Neural cell (in vitro differentiated cells): ENCODE measurements at regions not wholly inside any gene's neighbourhood (a gene's known extent, or its start where the extent isn't known, plus 50 kb on each side); places are given as distances from the start of the nearest gene placed in this dataset.

Experiments used
- H2AFZ ChIP-seq: fragments of 200-600, 300-800 bp; sonication (generic), shearing (Covaris generic); 2 replicates; pipeline ENCODE4 v1.6.0; 2014; ENCODE audit warnings: low read depth, mild to moderate bottlenecking, antibody characterized with exemption, low read length, moderate library complexity
- H3F3A ChIP-seq: fragments of 200-600 bp; shearing (Covaris generic); 2 replicates; pipeline ENCODE4 v1.6.1; 2016; ENCODE audit warnings: mild to moderate bottlenecking, moderate library complexity, mixed read lengths, antibody characterized with exemption, low read length; ENCODE audit not compliant: insufficient read depth, poor library complexity, severe bottlenecking
- H3K27ac ChIP-seq: fragments of 200-600, 300-800 bp; sonication (generic), shearing (Covaris generic); 2 replicates; pipeline ENCODE4 v1.5.1; 2014; ENCODE audit warnings: mild to moderate bottlenecking, low read length, moderate library complexity
- H3K27me3 ChIP-seq: fragments of 300-800, 200-600 bp; sonication (generic), shearing (Covaris generic); 2 replicates; pipeline ENCODE4 v1.6.0; 2014; ENCODE audit warnings: mild to moderate bottlenecking, low read depth, low read length, moderate library complexity; ENCODE audit not compliant: insufficient read depth
- H3K36me3 ChIP-seq: fragments of 300-800, 200-600 bp; sonication (generic), shearing (Covaris generic); 2 replicates; pipeline ENCODE4 v1.5.1; 2014; ENCODE audit warnings: mild to moderate bottlenecking, antibody characterized with exemption, low read length, moderate library complexity; ENCODE audit not compliant: insufficient read depth
- H3K4me2 ChIP-seq: fragments of 300-800, 200-600 bp; sonication (generic), shearing (Covaris generic); 2 replicates; pipeline ENCODE4 v1.6.0; 2014; ENCODE audit warnings: mild to moderate bottlenecking, low read length
- H3K4me3 ChIP-seq: fragments of 300-800, 200-600 bp; sonication (generic), shearing (Covaris generic); 2 replicates; pipeline ENCODE4 v1.5.1; 2014; ENCODE audit warnings: mild to moderate bottlenecking, low read length, moderate library complexity
- H3K79me2 ChIP-seq: fragments of 200-600 bp; shearing (Covaris generic); replicated peaks from 2 replicates; pipeline ENCODE4 v1.6.0; 2014; ENCODE audit warnings: mild to moderate bottlenecking, low read length, moderate library complexity; ENCODE audit not compliant: insufficient read depth
- H3K9ac ChIP-seq: fragments of 300-800, 200-600 bp; sonication (generic), shearing (Covaris generic); 2 replicates; pipeline ENCODE4 v1.6.1; 2016; ENCODE audit warnings: mild to moderate bottlenecking, low read length, mixed read lengths
- H3K9me2 ChIP-seq: fragments of 200-600 bp; shearing (Covaris generic); 2 replicates; pipeline ENCODE4 v1.6.1; 2016; ENCODE audit warnings: mild to moderate bottlenecking, low read length, mixed read lengths; ENCODE audit not compliant: insufficient read depth
- H3K9me3 ChIP-seq: fragments of 200-600, 300-800 bp; sonication (generic), shearing (Covaris generic); 2 replicates; pipeline ENCODE4 v1.6.1; 2016; ENCODE audit warnings: mild to moderate bottlenecking, mixed run types, low read length, moderate library complexity, mixed read lengths
- H4K20me1 ChIP-seq: fragments of 200-600 bp; shearing (Covaris generic); 2 replicates; pipeline ENCODE4 v1.6.1; 2016; ENCODE audit warnings: mild to moderate bottlenecking, mixed run types; ENCODE audit not compliant: insufficient read depth
- EP300 ChIP-seq: fragments of 450-650 bp; conservative IDR thresholded peaks from 2 replicates; pipeline ENCODE4 v1.6.1; 2014; ENCODE audit warnings: antibody characterized with exemption, mild to moderate bottlenecking, moderate library complexity; ENCODE audit not compliant: poor library complexity, severe bottlenecking
- EZH2 ChIP-seq: fragments of 200-600, 300-800 bp; shearing (Covaris generic), sonication (generic); IDR thresholded peaks from 2 replicates; pipeline ENCODE4 v1.6.1; 2014; ENCODE audit warnings: antibody characterized with exemption, low read length, borderline replicate concordance, mild to moderate bottlenecking; ENCODE audit not compliant: insufficient read depth, poor library complexity, severe bottlenecking
- MXI1 ChIP-seq: fragments of 450-650 bp; conservative IDR thresholded peaks from 2 replicates; pipeline ENCODE4 v1.6.1; 2014; ENCODE audit warnings: antibody characterized with exemption, mild to moderate bottlenecking; ENCODE audit not compliant: poor library complexity, severe bottlenecking
- POLR2AphosphoS5 ChIP-seq: IDR thresholded peaks from 2 replicates; pipeline ENCODE4 v1.6.1; 2012
- RAD21 ChIP-seq: fragments of 450-650 bp; conservative IDR thresholded peaks from 2 replicates; pipeline ENCODE4 v1.6.1; 2014; ENCODE audit warnings: antibody characterized with exemption, mild to moderate bottlenecking, moderate library complexity
- SMC3 ChIP-seq: fragments of 450-650 bp; conservative IDR thresholded peaks from 2 replicates; pipeline ENCODE4 v1.6.1; 2014; ENCODE audit warnings: antibody characterized with exemption, mild to moderate bottlenecking, moderate library complexity; ENCODE audit not compliant: poor library complexity
- TAF1 ChIP-seq: IDR thresholded peaks from 2 replicates; pipeline ENCODE4 v1.6.1; 2012; ENCODE audit warnings: low read depth
- TF ChIP-seq, protein P1 (sequence below): fragments of 450-650 bp; IDR thresholded peaks from 2 replicates; pipeline ENCODE4 v1.5.1; 2014; ENCODE audit warnings: antibody characterized with exemption, mild to moderate bottlenecking, moderate library complexity; ENCODE audit not compliant: poor library complexity, severe bottlenecking
- TF ChIP-seq, protein P2 (sequence below): IDR thresholded peaks from 2 replicates; pipeline ENCODE4 v1.6.1; 2012; ENCODE audit warnings: borderline replicate concordance

DNA sequence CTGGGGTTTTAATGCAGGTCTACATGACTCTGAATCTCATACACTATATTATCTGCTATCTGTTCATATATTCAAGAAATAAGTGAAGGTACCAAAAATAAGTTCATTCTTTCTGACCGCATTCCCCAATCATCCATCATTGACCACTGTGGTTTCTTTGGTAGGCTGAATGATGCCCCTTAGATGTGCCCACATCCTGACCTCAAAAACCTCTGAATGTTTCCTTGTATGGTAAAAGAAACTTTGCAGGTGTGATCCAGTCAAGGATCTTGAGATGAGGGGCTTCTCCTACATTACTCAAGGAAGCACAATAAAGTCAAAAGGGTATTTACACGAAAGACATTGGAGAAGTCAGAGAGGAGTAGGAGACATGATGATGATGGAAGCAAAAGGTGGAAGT, 60.6 kb upstream of the LRRC8B start:
- TF ChIP-seq, protein P1, sequence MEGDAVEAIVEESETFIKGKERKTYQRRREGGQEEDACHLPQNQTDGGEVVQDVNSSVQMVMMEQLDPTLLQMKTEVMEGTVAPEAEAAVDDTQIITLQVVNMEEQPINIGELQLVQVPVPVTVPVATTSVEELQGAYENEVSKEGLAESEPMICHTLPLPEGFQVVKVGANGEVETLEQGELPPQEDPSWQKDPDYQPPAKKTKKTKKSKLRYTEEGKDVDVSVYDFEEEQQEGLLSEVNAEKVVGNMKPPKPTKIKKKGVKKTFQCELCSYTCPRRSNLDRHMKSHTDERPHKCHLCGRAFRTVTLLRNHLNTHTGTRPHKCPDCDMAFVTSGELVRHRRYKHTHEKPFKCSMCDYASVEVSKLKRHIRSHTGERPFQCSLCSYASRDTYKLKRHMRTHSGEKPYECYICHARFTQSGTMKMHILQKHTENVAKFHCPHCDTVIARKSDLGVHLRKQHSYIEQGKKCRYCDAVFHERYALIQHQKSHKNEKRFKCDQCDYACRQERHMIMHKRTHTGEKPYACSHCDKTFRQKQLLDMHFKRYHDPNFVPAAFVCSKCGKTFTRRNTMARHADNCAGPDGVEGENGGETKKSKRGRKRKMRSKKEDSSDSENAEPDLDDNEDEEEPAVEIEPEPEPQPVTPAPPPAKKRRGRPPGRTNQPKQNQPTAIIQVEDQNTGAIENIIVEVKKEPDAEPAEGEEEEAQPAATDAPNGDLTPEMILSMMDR = no peak
- TF ChIP-seq, protein P2, sequence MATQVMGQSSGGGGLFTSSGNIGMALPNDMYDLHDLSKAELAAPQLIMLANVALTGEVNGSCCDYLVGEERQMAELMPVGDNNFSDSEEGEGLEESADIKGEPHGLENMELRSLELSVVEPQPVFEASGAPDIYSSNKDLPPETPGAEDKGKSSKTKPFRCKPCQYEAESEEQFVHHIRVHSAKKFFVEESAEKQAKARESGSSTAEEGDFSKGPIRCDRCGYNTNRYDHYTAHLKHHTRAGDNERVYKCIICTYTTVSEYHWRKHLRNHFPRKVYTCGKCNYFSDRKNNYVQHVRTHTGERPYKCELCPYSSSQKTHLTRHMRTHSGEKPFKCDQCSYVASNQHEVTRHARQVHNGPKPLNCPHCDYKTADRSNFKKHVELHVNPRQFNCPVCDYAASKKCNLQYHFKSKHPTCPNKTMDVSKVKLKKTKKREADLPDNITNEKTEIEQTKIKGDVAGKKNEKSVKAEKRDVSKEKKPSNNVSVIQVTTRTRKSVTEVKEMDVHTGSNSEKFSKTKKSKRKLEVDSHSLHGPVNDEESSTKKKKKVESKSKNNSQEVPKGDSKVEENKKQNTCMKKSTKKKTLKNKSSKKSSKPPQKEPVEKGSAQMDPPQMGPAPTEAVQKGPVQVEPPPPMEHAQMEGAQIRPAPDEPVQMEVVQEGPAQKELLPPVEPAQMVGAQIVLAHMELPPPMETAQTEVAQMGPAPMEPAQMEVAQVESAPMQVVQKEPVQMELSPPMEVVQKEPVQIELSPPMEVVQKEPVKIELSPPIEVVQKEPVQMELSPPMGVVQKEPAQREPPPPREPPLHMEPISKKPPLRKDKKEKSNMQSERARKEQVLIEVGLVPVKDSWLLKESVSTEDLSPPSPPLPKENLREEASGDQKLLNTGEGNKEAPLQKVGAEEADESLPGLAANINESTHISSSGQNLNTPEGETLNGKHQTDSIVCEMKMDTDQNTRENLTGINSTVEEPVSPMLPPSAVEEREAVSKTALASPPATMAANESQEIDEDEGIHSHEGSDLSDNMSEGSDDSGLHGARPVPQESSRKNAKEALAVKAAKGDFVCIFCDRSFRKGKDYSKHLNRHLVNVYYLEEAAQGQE = no peak
- TF ChIP-seq EZH2 = no peak
- no peak for TF ChIP-seq TAF1
- TF ChIP-seq MXI1 = no peak
- no peak for TF ChIP-seq RAD21
- H3K27ac ChIP-seq = no peak overlapping the region
- no peaks in the 10 kb centered on the region for H3K36me3 ChIP-seq
- no peak overlapping the region for H3K9ac ChIP-seq
- no peaks in the 10 kb centered on the region for H3F3A ChIP-seq
- no peak overlapping the region for H3K4me3 ChIP-seq
- no peaks in the 10 kb centered on the region for H3K9me3 ChIP-seq
- H2AFZ ChIP-seq = no peak overlapping the region
- no peaks in the 10 kb centered on the region for H3K9me2 ChIP-seq
- no peaks in the 10 kb centered on the region for H3K79me2 ChIP-seq
- no peaks in the 10 kb centered on the region for H3K27me3 ChIP-seq
- H3K4me2 ChIP-seq = no peak overlapping the region
- H4K20me1 ChIP-seq = no peaks in the 10 kb centered on the region

DNA sequence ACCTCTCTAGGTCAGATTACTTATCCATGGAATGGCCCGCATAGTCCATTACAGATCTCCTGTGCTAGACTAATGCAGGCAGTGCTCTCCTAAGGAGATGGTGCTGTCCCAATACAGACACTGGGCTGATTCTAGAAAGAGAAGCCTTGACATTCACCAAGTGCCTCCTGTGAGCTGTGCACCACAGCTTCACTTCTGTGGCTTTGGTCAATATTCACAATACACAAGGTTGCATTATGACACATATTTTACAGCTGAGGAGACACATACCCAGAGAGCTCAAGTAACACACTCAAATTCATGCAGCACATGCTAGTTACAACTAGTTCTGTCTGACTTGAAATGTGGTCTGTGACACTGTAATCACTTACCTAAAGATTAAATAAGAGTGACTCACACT, 59.4 kb upstream of the LRRC8B start:
- H3K4me2 ChIP-seq = no peak overlapping the region
- no peaks in the 10 kb centered on the region for H3K79me2 ChIP-seq
- no peak overlapping the region for H3K4me3 ChIP-seq
- TF ChIP-seq SMC3 = no peak
- TF ChIP-seq TAF1 = no peak
- TF ChIP-seq EZH2 = no peak
- TF ChIP-seq RAD21 = no peak
- TF ChIP-seq, protein P1 = no peak
- TF ChIP-seq, protein P2 = no peak
- TF ChIP-seq POLR2AphosphoS5 = no peak
- no peak for TF ChIP-seq EP300
- no peak for TF ChIP-seq MXI1
- no peaks in the 10 kb centered on the region for H3K9me2 ChIP-seq
- H3K9ac ChIP-seq = no peak overlapping the region
- no peak overlapping the region for H3K27ac ChIP-seq
- H3K36me3 ChIP-seq = no peaks in the 10 kb centered on the region
- no peaks in the 10 kb centered on the region for H3F3A ChIP-seq
- H4K20me1 ChIP-seq = no peaks in the 10 kb centered on the region
- no peaks in the 10 kb centered on the region for H3K9me3 ChIP-seq
- H3K27me3 ChIP-seq = no peaks in the 10 kb centered on the region
- H2AFZ ChIP-seq = no peak overlapping the region
